HEK293T (cell line): ENCODE measurements at regions not wholly inside any gene's neighbourhood (a gene's known extent, or its start where the extent isn't known, plus 50 kb on each side); places are given as distances from the start of the nearest gene placed in this dataset.

ENCODE experiments used
- ELF4 ChIP-seq: fragments of 450-650 bp; IDR thresholded peaks from 2 replicates; pipeline ENCODE4 v1.6.1; 2017; ENCODE audit warnings: antibody characterized with exemption
- FOXM1 ChIP-seq: fragments of 450-650 bp; IDR thresholded peaks from 2 replicates; pipeline ENCODE4 v1.6.1; 2017; ENCODE audit warnings: mild to moderate bottlenecking, borderline replicate concordance

DNA sequence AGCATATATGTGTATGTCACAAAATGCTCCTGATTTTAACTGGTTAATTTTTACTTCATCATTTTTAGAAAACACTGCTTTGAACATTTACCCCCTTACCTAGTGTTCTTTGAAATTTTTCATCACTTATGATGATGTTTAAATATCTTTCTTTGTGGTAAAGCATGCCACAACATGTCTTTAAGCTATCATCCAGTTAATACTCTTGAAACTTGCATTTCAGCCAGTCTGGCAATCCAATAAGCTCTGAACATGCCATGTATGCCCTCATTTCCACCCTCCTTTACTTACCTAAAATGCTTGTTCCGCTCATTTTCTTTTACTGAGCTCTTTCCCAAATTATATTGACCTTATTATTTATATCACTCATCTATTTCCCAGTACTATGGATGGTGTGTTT is 581.2 kb downstream of the RAPGEF2 start:
- TF ChIP-seq FOXM1 (no peak), ELF4 (no peak)
